Fibroblast of the aortic adventitia (primary cell): ENCODE measurements at regions not wholly inside any gene's neighbourhood (a gene's known extent, or its start where the extent isn't known, plus 50 kb on each side); places are given as distances from the start of the nearest gene placed in this dataset.

Source experiments
- DNase-seq: peaks from one replicate; pipeline ENCODE4 v3.0.0-alpha.2; 2010; ENCODE audit warnings: low read depth
- H3K4me3 ChIP-seq: 2 replicates; pipeline ENCODE4 v1.5.1; 2011; ENCODE audit warnings: low read depth, mild to moderate bottlenecking, control low read depth, low read length, moderate library complexity
- TF ChIP-seq, protein P1 (sequence below): IDR thresholded peaks from 2 replicates; pipeline ENCODE4 v1.5.1; 2011; ENCODE audit warnings: mild to moderate bottlenecking, low read length, control low read depth, inconsistent platforms; ENCODE audit not compliant: insufficient read depth

DNA sequence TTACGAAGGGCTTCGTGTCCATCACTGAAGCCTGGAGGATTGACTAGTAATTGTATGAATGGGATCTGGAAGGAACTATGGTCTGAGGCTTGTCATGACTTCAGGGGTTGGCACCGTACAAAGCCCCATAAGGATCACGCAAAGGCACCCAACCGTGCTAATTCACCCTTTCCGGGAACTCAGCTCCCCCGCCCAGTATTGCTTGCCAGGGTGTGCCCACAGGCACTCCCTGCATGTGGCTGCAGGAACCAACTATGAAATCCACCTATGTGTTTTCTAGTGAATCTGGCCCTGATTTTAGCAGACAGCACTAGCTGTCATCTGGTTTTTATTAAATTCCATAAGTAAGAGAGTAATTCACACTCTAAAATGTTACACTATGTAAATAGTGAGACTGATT is 139.2 kb downstream of the TM2D1 start:
- TF ChIP-seq, protein P1, sequence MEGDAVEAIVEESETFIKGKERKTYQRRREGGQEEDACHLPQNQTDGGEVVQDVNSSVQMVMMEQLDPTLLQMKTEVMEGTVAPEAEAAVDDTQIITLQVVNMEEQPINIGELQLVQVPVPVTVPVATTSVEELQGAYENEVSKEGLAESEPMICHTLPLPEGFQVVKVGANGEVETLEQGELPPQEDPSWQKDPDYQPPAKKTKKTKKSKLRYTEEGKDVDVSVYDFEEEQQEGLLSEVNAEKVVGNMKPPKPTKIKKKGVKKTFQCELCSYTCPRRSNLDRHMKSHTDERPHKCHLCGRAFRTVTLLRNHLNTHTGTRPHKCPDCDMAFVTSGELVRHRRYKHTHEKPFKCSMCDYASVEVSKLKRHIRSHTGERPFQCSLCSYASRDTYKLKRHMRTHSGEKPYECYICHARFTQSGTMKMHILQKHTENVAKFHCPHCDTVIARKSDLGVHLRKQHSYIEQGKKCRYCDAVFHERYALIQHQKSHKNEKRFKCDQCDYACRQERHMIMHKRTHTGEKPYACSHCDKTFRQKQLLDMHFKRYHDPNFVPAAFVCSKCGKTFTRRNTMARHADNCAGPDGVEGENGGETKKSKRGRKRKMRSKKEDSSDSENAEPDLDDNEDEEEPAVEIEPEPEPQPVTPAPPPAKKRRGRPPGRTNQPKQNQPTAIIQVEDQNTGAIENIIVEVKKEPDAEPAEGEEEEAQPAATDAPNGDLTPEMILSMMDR: no peak
- no peak overlapping the region for H3K4me3 ChIP-seq
- peak; percentile 16 for DNase-seq

DNA sequence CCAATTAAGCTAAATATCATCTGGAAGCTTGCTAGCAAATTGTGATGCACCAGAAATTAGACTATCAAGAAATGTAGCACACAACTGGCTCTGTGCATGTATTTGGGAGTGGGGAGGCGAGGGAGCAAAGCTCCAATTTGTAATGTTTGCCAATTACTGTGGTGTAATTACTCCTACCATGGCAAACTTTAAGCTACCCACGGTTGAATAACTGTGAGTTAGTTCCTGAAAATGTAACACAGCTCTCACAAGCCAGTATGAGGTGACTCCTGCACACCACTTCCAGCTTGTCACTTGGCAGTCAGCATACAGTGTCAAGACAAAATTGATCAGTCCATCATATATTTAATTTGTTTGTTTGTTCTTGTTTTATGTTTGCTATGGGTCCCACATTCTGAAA is 141.2 kb downstream of the TM2D1 start:
- no peak for DNase-seq
- TF ChIP-seq, protein P1: no peak
- no peak overlapping the region for H3K4me3 ChIP-seq

DNA sequence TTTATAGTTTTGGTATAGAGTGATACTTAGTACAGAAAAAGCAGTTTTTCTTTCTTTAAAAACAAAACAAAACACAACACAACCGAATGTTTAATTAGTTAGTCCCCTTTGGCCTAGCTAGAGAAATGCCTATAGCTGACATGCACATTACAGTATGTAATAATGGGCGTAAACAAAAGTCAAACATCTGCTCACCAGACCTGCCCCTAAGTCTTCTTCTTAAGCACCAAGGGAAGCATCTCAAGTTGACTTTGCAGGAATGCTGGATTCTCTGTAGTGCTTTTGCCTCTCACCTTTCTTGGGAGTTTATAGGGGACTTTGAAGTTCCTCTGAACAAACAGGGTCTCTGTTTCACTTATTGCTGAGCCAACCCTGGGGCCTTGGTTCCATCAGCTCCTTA is 143.7 kb downstream of the TM2D1 start:
- no peak for DNase-seq
- TF ChIP-seq, protein P1: no peak
- H3K4me3 ChIP-seq: no peak overlapping the region

DNA sequence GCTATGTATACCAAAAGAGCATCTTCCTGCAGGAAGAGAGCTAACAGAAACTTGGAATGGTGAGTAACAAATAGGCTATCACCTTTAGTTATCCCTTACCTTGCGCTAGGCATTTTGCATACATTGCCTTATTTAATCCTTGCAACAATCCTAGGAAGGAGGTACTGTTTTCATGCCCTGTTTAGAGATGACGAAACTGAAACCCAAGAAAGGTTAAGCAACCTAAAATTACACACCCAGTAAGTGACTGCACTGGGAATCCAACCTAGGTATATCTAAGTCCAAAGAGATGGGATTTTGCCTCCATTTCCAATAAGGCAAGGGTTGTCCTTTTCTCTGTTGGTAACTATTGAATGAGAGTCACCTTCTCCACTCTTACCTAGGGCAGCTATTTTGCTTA is 144.5 kb downstream of the TM2D1 start:
- TF ChIP-seq, protein P1: no peak
- DNase-seq: no peak
- H3K4me3 ChIP-seq: no peak overlapping the region

DNA sequence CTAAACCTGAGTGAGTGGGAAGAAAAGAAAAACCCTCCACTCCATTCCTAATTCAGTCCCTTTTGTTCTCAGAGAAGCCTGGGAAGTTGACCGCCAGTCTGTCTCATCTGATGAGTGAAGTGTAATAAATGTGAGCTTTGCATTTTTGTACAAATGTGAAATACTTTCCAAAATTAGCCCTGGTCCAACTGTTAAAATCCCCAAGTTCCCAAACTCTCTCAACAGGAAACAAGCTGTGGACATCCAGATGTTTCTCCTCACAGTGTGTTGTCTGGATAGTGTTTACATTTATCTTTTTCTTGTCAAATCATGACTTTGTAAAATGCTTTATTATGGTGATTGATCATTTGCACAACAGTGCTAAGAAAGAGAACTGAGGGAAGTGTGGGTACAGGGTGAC is 145.1 kb downstream of the TM2D1 start:
- no peak for DNase-seq
- TF ChIP-seq, protein P1: no peak
- H3K4me3 ChIP-seq: no peak overlapping the region

DNA sequence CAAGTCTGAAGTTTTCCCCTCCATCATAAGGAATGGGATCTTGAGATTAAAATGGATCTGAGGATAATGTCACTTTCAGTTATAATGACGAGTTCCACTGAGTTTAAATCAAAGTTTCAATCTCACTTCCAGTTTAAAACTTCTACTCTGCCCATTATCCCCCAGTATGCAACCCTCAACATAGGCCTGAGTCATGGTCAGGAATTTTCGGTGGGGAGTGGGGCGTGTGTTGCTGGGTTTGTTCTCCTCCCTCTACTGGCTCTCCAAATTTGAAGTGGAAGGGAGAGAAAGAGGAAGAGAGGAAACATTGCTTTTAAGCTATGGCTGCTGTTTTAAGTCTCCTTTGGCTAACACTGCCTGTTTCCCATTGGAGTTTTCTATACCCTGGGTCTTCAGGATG is 152.9 kb downstream of the TM2D1 start:
- no peak for DNase-seq
- no peak overlapping the region for H3K4me3 ChIP-seq
- TF ChIP-seq, protein P1: no peak

DNA sequence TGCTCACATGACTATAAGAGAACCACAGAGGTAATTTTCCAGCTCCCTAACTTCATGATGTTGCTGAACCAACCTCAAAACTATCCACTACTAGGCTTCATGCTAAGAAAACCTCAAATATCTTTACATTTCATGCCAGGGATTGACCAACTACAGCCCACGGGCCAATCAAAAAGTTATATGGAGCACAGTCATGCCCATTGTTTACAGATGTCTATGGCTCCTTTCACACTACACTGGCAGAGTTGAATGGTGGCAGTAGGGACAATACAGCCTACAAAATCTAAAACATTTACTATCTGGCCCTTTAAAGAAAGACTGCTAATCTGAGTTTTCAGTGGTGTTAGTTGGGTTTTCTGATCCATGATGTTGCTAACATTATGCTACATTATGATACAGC is 154.8 kb downstream of the TM2D1 start:
- TF ChIP-seq, protein P1: no peak
- no peak for DNase-seq
- H3K4me3 ChIP-seq: no peak overlapping the region
